Activated T-cell treated with anti-CD3 and anti-CD28 coated beads, Interleukin-2, amount 50 U/mL, for 24 hours (primary cell): ENCODE measurements at regions not wholly inside any gene's neighbourhood (a gene's known extent, or its start where the extent isn't known, plus 50 kb on each side); places are given as distances from the start of the nearest gene placed in this dataset.

ENCODE experiments used
- DNase-seq: peaks from one replicate; pipeline ENCODE4 v3.0.0-alpha.2; 2020
- H3K27ac Mint-ChIP-seq: 2 replicates; pipeline ENCODE4 v1.8.0; 2020; ENCODE audit warnings: mild to moderate bottlenecking, mixed read lengths
- H3K27me3 Mint-ChIP-seq: 2 replicates; pipeline ENCODE4 v1.8.0; 2020; ENCODE audit warnings: mixed read lengths
- H3K36me3 Mint-ChIP-seq: 2 replicates; pipeline ENCODE4 v1.8.0; 2020; ENCODE audit warnings: low read depth, mixed read lengths
- H3K4me1 Mint-ChIP-seq: 2 replicates; pipeline ENCODE4 v1.8.0; 2020; ENCODE audit warnings: low read depth, mixed read lengths
- H3K4me3 Mint-ChIP-seq: 2 replicates; pipeline ENCODE4 v1.8.0; 2020; ENCODE audit warnings: mild to moderate bottlenecking, moderate library complexity, mixed read lengths
- H3K9me3 Mint-ChIP-seq: 2 replicates; pipeline ENCODE4 v1.8.0; 2020; ENCODE audit warnings: mixed read lengths

GRCh38 chr11:33646629-33647028 is 54.0 kb downstream of the C11orf91 start:
- no peak for DNase-seq
- Mint-ChIP-seq H3K27ac (no peak overlapping the region), H3K4me1 (no peaks in the 10 kb centered on the region), H3K9me3 (no peaks in the 10 kb centered on the region), H3K27me3 (peaks cover 28% of the 10 kb centered on the region), H3K36me3 (no peaks in the 10 kb centered on the region), H3K4me3 (no peak overlapping the region)

GRCh38 chr11:33646168-33646567 is 54.5 kb downstream of the C11orf91 start:
- H3K27me3 Mint-ChIP-seq, result peaks cover 28% of the 10 kb centered on the region
- H3K4me1 Mint-ChIP-seq, result no peaks in the 10 kb centered on the region

GRCh38 chr11:33645686-33646085 is 54.9 kb downstream of the C11orf91 start:
- Mint-ChIP-seq H3K36me3 (no peaks in the 10 kb centered on the region), H3K9me3 (no peaks in the 10 kb centered on the region), H3K4me1 (no peaks in the 10 kb centered on the region), H3K27me3 (peaks cover 24% of the 10 kb centered on the region), H3K27ac (no peak overlapping the region), H3K4me3 (no peak overlapping the region)
- DNase-seq, result no peak

More at GRCh38 chr11:33646168-33646567, 54.5 kb downstream of the C11orf91 start:
- no peak overlapping the region for H3K27ac Mint-ChIP-seq
- H3K36me3 Mint-ChIP-seq, result no peaks in the 10 kb centered on the region
- no peak overlapping the region for H3K4me3 Mint-ChIP-seq
- no peak for DNase-seq
- H3K9me3 Mint-ChIP-seq, result no peaks in the 10 kb centered on the region

GRCh38 chr11:33643167-33643824 is 57.3 kb downstream of the C11orf91 start:
- no peaks in the 10 kb centered on the region for H3K9me3 Mint-ChIP-seq
- H3K36me3 Mint-ChIP-seq, result no peaks in the 10 kb centered on the region
- DNase-seq, result no peak
- no peak overlapping the region for H3K27ac Mint-ChIP-seq
- H3K4me1 Mint-ChIP-seq, result no peaks in the 10 kb centered on the region
- H3K4me3 Mint-ChIP-seq, result no peak overlapping the region
- peaks cover 20% of the 10 kb centered on the region for H3K27me3 Mint-ChIP-seq

- H3K4me1 Mint-ChIP-seq, result no peaks in the 10 kb centered on the region
- no peak overlapping the region for H3K27ac Mint-ChIP-seq
These were observed 58.0 kb downstream of the C11orf91 start for GRCh38 chr11:33642461-33643166.

GRCh38 chr11:33640730-33641371 is 59.8 kb downstream of the C11orf91 start:
- no peaks in the 10 kb centered on the region for H3K4me1 Mint-ChIP-seq

More at GRCh38 chr11:33642461-33643166, 58.0 kb downstream of the C11orf91 start:
- Mint-ChIP-seq H3K27me3 (peaks cover 20% of the 10 kb centered on the region), H3K4me3 (no peak overlapping the region), H3K36me3 (no peaks in the 10 kb centered on the region), H3K9me3 (no peaks in the 10 kb centered on the region)
- DNase-seq, result no peak

GRCh38 chr11:33638608-33639007 is 62.0 kb downstream of the C11orf91 start:
- Mint-ChIP-seq H3K27ac (no peak overlapping the region), H3K9me3 (no peaks in the 10 kb centered on the region), H3K36me3 (no peaks in the 10 kb centered on the region), H3K4me3 (no peak overlapping the region), H3K27me3 (peaks cover 27% of the 10 kb centered on the region), H3K4me1 (no peaks in the 10 kb centered on the region)
- DNase-seq, result no peak

More at GRCh38 chr11:33640730-33641371, 59.8 kb downstream of the C11orf91 start:
- DNase-seq, result no peak
- Mint-ChIP-seq H3K9me3 (no peaks in the 10 kb centered on the region), H3K36me3 (no peaks in the 10 kb centered on the region), H3K4me3 (no peak overlapping the region), H3K27ac (no peak overlapping the region), H3K27me3 (peaks cover 24% of the 10 kb centered on the region)

GRCh38 chr11:33636104-33636503 is 64.5 kb downstream of the C11orf91 start:
- DNase-seq, result no peak
- no peaks in the 10 kb centered on the region for H3K4me1 Mint-ChIP-seq
- H3K4me3 Mint-ChIP-seq, result no peak overlapping the region
- H3K9me3 Mint-ChIP-seq, result no peaks in the 10 kb centered on the region
- no peak overlapping the region for H3K27ac Mint-ChIP-seq
- H3K36me3 Mint-ChIP-seq, result no peaks in the 10 kb centered on the region
- H3K27me3 Mint-ChIP-seq, result peaks cover 31% of the 10 kb centered on the region

- no peak for DNase-seq
- Mint-ChIP-seq H3K4me3 (no peak overlapping the region), H3K4me1 (no peaks in the 10 kb centered on the region)
These were observed 65.5 kb downstream of the C11orf91 start for GRCh38 chr11:33635161-33635560.

GRCh38 chr11:33634291-33634834 is 66.3 kb downstream of the C11orf91 start:
- H3K9me3 Mint-ChIP-seq, result no peaks in the 10 kb centered on the region
- peaks cover 32% of the 10 kb centered on the region for H3K27me3 Mint-ChIP-seq
- H3K4me1 Mint-ChIP-seq, result no peaks in the 10 kb centered on the region
- H3K4me3 Mint-ChIP-seq, result no peak overlapping the region
- no peaks in the 10 kb centered on the region for H3K36me3 Mint-ChIP-seq
- no peak for DNase-seq
- H3K27ac Mint-ChIP-seq, result no peak overlapping the region

More at GRCh38 chr11:33635161-33635560, 65.5 kb downstream of the C11orf91 start:
- peaks cover 32% of the 10 kb centered on the region for H3K27me3 Mint-ChIP-seq
- H3K36me3 Mint-ChIP-seq, result no peaks in the 10 kb centered on the region
- H3K9me3 Mint-ChIP-seq, result no peaks in the 10 kb centered on the region
- H3K27ac Mint-ChIP-seq, result no peak overlapping the region

- H3K9me3 Mint-ChIP-seq, result no peaks in the 10 kb centered on the region
- H3K4me1 Mint-ChIP-seq, result no peaks in the 10 kb centered on the region
- no peak overlapping the region for H3K27ac Mint-ChIP-seq
- peaks cover 32% of the 10 kb centered on the region for H3K27me3 Mint-ChIP-seq
- DNase-seq, result no peak
- no peaks in the 10 kb centered on the region for H3K36me3 Mint-ChIP-seq
- no peak overlapping the region for H3K4me3 Mint-ChIP-seq
These were observed 67.2 kb downstream of the C11orf91 start for GRCh38 chr11:33633251-33634003.

- H3K4me1 Mint-ChIP-seq, result no peaks in the 10 kb centered on the region
- DNase-seq, result no peak
- no peaks in the 10 kb centered on the region for H3K9me3 Mint-ChIP-seq
- H3K27ac Mint-ChIP-seq, result no peak overlapping the region
- H3K4me3 Mint-ChIP-seq, result no peak overlapping the region
- H3K27me3 Mint-ChIP-seq, result peaks cover 28% of the 10 kb centered on the region
- no peaks in the 10 kb centered on the region for H3K36me3 Mint-ChIP-seq
These were observed 68.9 kb downstream of the C11orf91 start for GRCh38 chr11:33631749-33632091.

- no peak overlapping the region for H3K27ac Mint-ChIP-seq
These were observed 69.5 kb downstream of the C11orf91 start for GRCh38 chr11:33630936-33631748.

More at GRCh38 chr11:33630936-33631748, 69.5 kb downstream of the C11orf91 start:
- Mint-ChIP-seq H3K4me3 (no peak overlapping the region), H3K4me1 (no peaks in the 10 kb centered on the region), H3K36me3 (no peaks in the 10 kb centered on the region), H3K9me3 (no peaks in the 10 kb centered on the region), H3K27me3 (peaks cover 28% of the 10 kb centered on the region)
- no peak for DNase-seq
